Fibroblast of pulmonary artery (primary cell): ENCODE measurements at regions not wholly inside any gene's neighbourhood (a gene's known extent, or its start where the extent isn't known, plus 50 kb on each side); places are given as distances from the start of the nearest gene placed in this dataset.

ENCODE experiments used
- DNase-seq: peaks from one replicate; pipeline ENCODE4 v3.0.0-alpha.2; 2010; ENCODE audit warnings: low read depth
- H3K4me3 ChIP-seq: replicated peaks from 2 replicates; pipeline ENCODE4 v1.5.1; 2011; ENCODE audit warnings: low read depth, mild to moderate bottlenecking, control low read depth, low read length, moderate library complexity
- TF ChIP-seq, protein P1 (sequence below): IDR thresholded peaks from 2 replicates; pipeline ENCODE4 v1.5.1; 2011; ENCODE audit warnings: mild to moderate bottlenecking, control low read depth, low read length, inconsistent platforms; ENCODE audit errors: missing control alignments

DNA sequence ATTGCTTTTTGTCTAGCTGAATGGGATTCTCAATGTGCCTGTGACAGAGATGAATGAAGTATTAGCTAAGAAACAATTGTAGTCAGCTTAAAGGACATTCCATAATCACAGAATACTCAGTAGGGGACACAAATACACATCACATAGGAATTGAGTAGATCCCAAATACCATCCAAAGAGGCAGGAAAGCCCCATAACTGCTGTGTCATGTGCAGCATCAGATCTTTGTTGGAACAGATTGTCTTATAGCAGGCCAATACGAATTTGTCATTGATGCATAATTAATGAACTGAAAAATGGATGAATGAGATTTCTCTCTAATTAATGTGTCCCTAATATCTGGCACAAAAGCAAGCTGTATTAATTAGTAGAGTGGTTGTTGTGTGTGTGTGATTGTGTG, 82.3 kb upstream of the S1PR1 start:
- DNase-seq, result no peak
- TF ChIP-seq, protein P1, sequence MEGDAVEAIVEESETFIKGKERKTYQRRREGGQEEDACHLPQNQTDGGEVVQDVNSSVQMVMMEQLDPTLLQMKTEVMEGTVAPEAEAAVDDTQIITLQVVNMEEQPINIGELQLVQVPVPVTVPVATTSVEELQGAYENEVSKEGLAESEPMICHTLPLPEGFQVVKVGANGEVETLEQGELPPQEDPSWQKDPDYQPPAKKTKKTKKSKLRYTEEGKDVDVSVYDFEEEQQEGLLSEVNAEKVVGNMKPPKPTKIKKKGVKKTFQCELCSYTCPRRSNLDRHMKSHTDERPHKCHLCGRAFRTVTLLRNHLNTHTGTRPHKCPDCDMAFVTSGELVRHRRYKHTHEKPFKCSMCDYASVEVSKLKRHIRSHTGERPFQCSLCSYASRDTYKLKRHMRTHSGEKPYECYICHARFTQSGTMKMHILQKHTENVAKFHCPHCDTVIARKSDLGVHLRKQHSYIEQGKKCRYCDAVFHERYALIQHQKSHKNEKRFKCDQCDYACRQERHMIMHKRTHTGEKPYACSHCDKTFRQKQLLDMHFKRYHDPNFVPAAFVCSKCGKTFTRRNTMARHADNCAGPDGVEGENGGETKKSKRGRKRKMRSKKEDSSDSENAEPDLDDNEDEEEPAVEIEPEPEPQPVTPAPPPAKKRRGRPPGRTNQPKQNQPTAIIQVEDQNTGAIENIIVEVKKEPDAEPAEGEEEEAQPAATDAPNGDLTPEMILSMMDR, result no peak
- no peak overlapping the region for H3K4me3 ChIP-seq

- DNase-seq, result no peak
- no peak overlapping the region for H3K4me3 ChIP-seq
- TF ChIP-seq, protein P1, result no peak
Observed at GRCh38 chr1:101153692-101154091, 83.1 kb upstream of the S1PR1 start.

DNA sequence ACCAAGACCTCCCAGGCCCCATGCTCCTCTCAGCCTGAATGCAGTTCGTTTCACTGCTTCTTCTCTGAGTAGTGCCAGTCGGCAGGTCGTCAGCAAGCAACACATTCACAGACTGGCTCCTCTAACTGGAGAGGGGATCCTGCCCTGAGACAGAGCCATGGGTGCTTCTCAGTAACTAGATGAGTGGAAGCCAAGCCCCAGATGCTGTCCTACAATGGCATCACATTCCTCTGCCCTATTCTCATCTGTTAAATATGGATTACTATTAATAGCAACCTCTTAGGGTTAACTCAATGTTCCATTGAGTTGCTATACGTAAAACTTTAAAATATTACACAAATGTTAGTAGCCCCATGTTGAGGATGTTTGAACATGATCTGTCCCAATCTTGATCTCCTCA, 84.2 kb upstream of the S1PR1 start:
- DNase-seq, result no peak
- no peak overlapping the region for H3K4me3 ChIP-seq
- TF ChIP-seq, protein P1, result no peak

GRCh38 chr1:101151286-101151685, 85.5 kb upstream of the S1PR1 start:
- TF ChIP-seq, protein P1, result no peak
- no peak overlapping the region for H3K4me3 ChIP-seq
- DNase-seq, result no peak

DNA sequence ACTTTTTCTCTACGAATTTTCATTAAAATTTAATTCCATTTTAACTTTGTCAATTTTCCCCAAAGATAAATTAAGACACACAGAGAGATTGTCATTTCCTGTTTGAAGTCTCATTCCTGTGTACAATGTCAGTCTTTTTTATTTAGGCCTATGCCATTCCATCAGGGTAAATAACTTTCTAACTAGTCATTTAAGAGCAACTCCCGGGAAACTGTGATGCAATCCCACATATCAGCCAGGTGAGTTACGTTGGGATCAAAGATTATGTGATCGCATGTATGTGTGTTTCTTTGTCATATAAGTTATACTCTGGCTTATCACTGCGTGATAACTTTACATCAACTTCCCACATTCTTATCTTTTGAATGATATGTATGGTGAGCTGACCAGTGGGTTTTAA, 86.1 kb upstream of the S1PR1 start:
- TF ChIP-seq, protein P1, result no peak
- peak; percentile 55 for DNase-seq
- H3K4me3 ChIP-seq, result no peak overlapping the region

GRCh38 chr1:101150266-101150665, 86.6 kb upstream of the S1PR1 start:
- H3K4me3 ChIP-seq, result no peak overlapping the region
- TF ChIP-seq, protein P1, result no peak
- no peak for DNase-seq

GRCh38 chr1:101148980-101149379, 87.8 kb upstream of the S1PR1 start:
- peak; percentile 62 for DNase-seq
- TF ChIP-seq, protein P1, result no peak
- H3K4me3 ChIP-seq, result no peak overlapping the region
